Neuronal stem cell (in vitro differentiated cells): ENCODE measurements at regions not wholly inside any gene's neighbourhood (a gene's known extent, or its start where the extent isn't known, plus 50 kb on each side); places are given as distances from the start of the nearest gene placed in this dataset.

Experiments used
- DNase-seq: peaks from one replicate; pipeline ENCODE4 v3.0.0-alpha.2; 2013; ENCODE audit warnings: low spot score
- H2AFZ ChIP-seq: one replicate; pipeline ENCODE4 v1.6.1; 2013; ENCODE audit warnings: mild to moderate bottlenecking, low read length, inconsistent platforms
- H2AK5ac ChIP-seq: 2 replicates; pipeline ENCODE4 v1.6.1; 2013; ENCODE audit warnings: low read depth, mild to moderate bottlenecking, inconsistent platforms, low read length, moderate library complexity, mixed read lengths
- H2BK120ac ChIP-seq: 2 replicates; pipeline ENCODE4 v1.6.1; 2013; ENCODE audit warnings: low read depth, mild to moderate bottlenecking, inconsistent platforms, low read length, moderate library complexity, mixed read lengths
- H2BK12ac ChIP-seq: one replicate; pipeline ENCODE4 v1.6.1; 2013; ENCODE audit warnings: low read length, inconsistent platforms
- H2BK15ac ChIP-seq: 2 replicates; pipeline ENCODE4 v1.6.1; 2013; ENCODE audit warnings: mild to moderate bottlenecking, low read length, inconsistent platforms, mixed read lengths
- H2BK5ac ChIP-seq: one replicate; pipeline ENCODE4 v1.6.1; 2013; ENCODE audit warnings: inconsistent platforms, mild to moderate bottlenecking, low read length, moderate library complexity
- H3K14ac ChIP-seq: one replicate; pipeline ENCODE4 v1.6.1; 2013; ENCODE audit warnings: low read length, inconsistent platforms
- H3K18ac ChIP-seq: 2 replicates; pipeline ENCODE4 v1.6.1; 2013; ENCODE audit warnings: low read length, inconsistent platforms
- H3K23ac ChIP-seq: 2 replicates; pipeline ENCODE4 v1.6.1; 2013; ENCODE audit warnings: low read depth, mild to moderate bottlenecking, mixed read lengths, low read length, inconsistent platforms; ENCODE audit not compliant: poor library complexity
- H3K27ac ChIP-seq: replicated peaks from 3 replicates; pipeline ENCODE4 v1.5.1; 2013; ENCODE audit warnings: low read length, inconsistent platforms
- H3K27me3 ChIP-seq, 3 experiments: 2 replicates each; pipeline ENCODE4 v1.6.1; 2013; ENCODE audit warnings: low read length in 3 of 3, mild to moderate bottlenecking in 2 of 3, inconsistent platforms in 1 of 3, low read depth in 1 of 3, mixed read lengths in 1 of 3, moderate library complexity in 1 of 3; ENCODE audit not compliant: control insufficient read depth in 3 of 3, insufficient read depth in 3 of 3
- H3K36me3 ChIP-seq, 2 donors: replicated peaks in 1 of 2; 2 replicates each; pipeline ENCODE4 v1.6.1; 2013; ENCODE audit warnings: low read length in 2 of 2; ENCODE audit not compliant: control insufficient read depth in 2 of 2, insufficient read depth in 2 of 2
- H3K4ac ChIP-seq: 2 replicates; pipeline ENCODE4 v1.6.1; 2013; ENCODE audit warnings: inconsistent platforms, mild to moderate bottlenecking, low read length, moderate library complexity
- H3K4me1 ChIP-seq, 2 donors: 1 replicate in 1 of 2; 2 replicates in 1 of 2; pipeline ENCODE4 v1.6.1; 2013; ENCODE audit warnings: low read length in 2 of 2, low read depth in 1 of 2; ENCODE audit not compliant: control insufficient read depth in 2 of 2, insufficient read depth in 1 of 2
- H3K4me2 ChIP-seq: one replicate; pipeline ENCODE4 v1.6.1; 2013; ENCODE audit warnings: mild to moderate bottlenecking, low read length, inconsistent platforms; ENCODE audit not compliant: insufficient read depth, poor library complexity, severe bottlenecking
- H3K4me3 ChIP-seq, 2 donors: 2 replicates each; pipeline ENCODE4 v1.5.1; 2013; ENCODE audit warnings: low read length in 2 of 2, mild to moderate bottlenecking in 2 of 2, inconsistent platforms in 1 of 2, moderate library complexity in 1 of 2
- H3K79me1 ChIP-seq: one replicate; pipeline ENCODE4 v1.6.1; 2013; ENCODE audit warnings: low read depth, mild to moderate bottlenecking, inconsistent platforms, low read length, moderate library complexity
- H3K9ac ChIP-seq: one replicate; pipeline ENCODE4 v1.6.1; 2013; ENCODE audit warnings: mild to moderate bottlenecking, low read depth, low read length, inconsistent platforms; ENCODE audit not compliant: poor library complexity
- H3K9me3 ChIP-seq, 2 donors: replicated peaks in 1 of 2; 2 replicates each; pipeline versions ENCODE3 to v1.6.1; 2013; ENCODE audit warnings: low read length in 2 of 2, mild to moderate bottlenecking in 2 of 2, inconsistent platforms in 1 of 2, low read depth in 1 of 2, mixed read lengths in 1 of 2, moderate library complexity in 1 of 2; ENCODE audit not compliant: control insufficient read depth in 2 of 2, insufficient read depth in 1 of 2
- H4K8ac ChIP-seq: one replicate; pipeline ENCODE4 v1.6.1; 2013; ENCODE audit warnings: low read depth, mild to moderate bottlenecking, inconsistent platforms, low read length, moderate library complexity
- H4K91ac ChIP-seq: one replicate; pipeline ENCODE4 v1.6.1; 2013; ENCODE audit warnings: low read length, low read depth, mild to moderate bottlenecking, inconsistent platforms; ENCODE audit not compliant: poor library complexity
- WGBS, 2 donors: extraction: QIAGEN DNeasy Blood & Tissue Kit; methylation state at CpG; one replicate each; pipeline ENCODE4 v1.1.7; 2013; ENCODE audit warnings: missing lambda C conversion rate in 2 of 2, mixed read lengths in 1 of 2; ENCODE audit not compliant: insufficient read length in 2 of 2, insufficient replicate concordance in 1 of 2; ENCODE audit errors: extremely low coverage in 2 of 2; 5-methylcytosine and 5-hydroxymethylcytosine counted together

DNA sequence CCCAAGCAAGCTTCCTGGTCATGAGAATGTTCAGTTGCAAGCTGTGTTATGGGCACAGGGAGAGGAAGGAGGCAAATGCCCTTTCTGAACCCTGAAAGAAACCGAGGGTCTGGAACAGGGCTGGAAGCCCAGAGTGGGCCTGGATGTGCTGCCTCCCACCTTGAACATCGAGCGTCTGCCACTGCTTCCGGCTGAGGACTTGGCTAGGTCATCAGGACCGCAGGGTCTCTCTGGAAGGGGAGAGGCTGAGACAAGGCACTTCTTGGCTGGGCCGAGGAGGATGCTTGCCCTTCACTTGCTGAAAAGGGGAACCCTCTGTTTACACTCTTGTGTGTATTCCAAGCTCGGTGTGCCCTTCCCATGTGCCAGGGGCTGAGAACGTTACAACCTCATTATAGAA, 168.0 kb upstream of the C1orf174 start:
- Histone ChIP-seq H3K14ac (peak overlapping the region; percentile 14), H3K9me3 (peaks cover 2 to 12% of the 10 kb centered on the region in 2 donors), H2BK120ac (no peak overlapping the region), H3K36me3 (no peaks in the 10 kb centered on the region), H2AFZ (no peak overlapping the region), H2AK5ac (no peak overlapping the region), H3K27ac (no peak overlapping the region), H3K4me2 (no peak overlapping the region), H3K4me1 (peaks cover 0 to 3% of the 10 kb centered on the region in 2 donors), H4K91ac (no peak overlapping the region), H2BK15ac (no peak overlapping the region), H2BK5ac (no peak overlapping the region), H3K18ac (peak overlapping the region; percentile 19), H2BK12ac (no peak overlapping the region), H3K9ac (no peak overlapping the region), H3K79me1 (no peaks in the 10 kb centered on the region), H3K4ac (no peak overlapping the region), H4K8ac (no peak overlapping the region), H3K4me3 (no peak overlapping the region), H3K23ac (peak overlapping the region; percentile 58), H3K27me3 (peaks cover 0 to 5% (median 0%) of the 10 kb centered on the region in 3 experiments)
- DNase-seq, result no peak
- WGBS, 2 donors, result no CpG with 5 or more reads among the region's 8 CpGs

DNA sequence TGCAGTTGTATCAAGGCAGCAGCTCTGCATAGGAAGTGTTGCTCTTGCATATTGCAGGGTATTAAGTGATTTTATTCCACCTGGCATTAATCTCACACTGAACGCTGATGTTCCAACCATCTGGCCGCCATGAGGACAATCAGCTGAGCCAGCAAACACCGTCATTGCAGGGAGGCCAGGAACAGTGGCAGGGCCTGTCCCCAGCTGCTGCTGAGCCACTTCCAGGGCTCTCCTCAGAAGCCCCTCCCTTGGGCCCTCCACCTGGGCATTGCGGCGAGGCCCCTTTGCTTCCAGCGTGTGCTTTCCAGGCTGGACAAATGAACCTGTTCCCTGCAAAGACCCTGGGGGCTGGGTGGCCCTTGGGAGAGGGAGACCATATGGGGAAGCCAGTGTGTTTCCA, 171.6 kb upstream of the C1orf174 start:
- no peak overlapping the region for H2BK120ac ChIP-seq

DNA sequence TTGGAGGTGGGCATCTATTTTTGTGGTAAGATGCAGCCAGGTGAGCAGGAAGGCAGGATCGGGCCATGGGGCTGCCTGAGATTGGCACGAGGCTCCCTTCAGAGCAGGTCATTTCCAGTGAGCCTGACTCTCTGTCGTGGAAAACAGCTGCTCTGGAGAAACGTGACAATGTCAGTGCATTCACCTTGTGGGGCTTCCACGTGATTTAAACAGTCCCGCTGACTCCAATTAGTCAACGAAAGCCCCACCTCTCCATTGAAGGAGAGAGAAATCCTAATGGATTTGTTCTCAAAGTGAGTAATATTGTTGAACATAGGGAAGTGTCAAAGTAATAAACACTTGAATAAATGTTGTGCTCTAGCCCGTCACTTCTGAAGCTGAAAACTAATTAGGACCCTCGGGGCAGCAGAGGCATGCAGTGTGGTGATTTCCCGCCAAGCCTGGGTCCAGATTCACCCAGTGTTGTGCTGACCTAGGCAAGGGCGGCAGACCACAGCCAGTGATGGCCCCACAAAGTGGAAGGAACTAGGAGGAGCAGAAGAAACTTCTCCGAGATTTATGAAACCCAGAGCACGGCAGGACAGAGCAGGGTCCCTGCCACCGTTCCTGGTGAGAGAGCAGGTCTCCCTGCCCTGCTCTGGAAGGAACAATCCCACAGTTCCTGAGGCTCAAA, 172.5 kb upstream of the C1orf174 start:
- no CpG with 5 or more reads among the region's 14 CpGs for WGBS, 2 donors
- no peak overlapping the region for H2BK5ac ChIP-seq
- H3K9me3 ChIP-seq, result no peaks in the 10 kb centered on the region
- no peaks in the 10 kb centered on the region for H3K79me1 ChIP-seq
- H2AK5ac ChIP-seq, result peak overlapping the region; percentile 40
- H2BK12ac ChIP-seq, result no peak overlapping the region
- H4K8ac ChIP-seq, result no peak overlapping the region
- H3K4ac ChIP-seq, result no peak overlapping the region
- H3K9ac ChIP-seq, result no peak overlapping the region
- no peak overlapping the region for H2AFZ ChIP-seq
- H3K18ac ChIP-seq, result peak overlapping the region; percentile 53
- H4K91ac ChIP-seq, result no peak overlapping the region
- no peak overlapping the region for H2BK15ac ChIP-seq
- no peak overlapping the region for H3K27ac ChIP-seq
- H3K4me3 ChIP-seq, result no peak overlapping the region
- no peak overlapping the region for H3K23ac ChIP-seq
- peaks cover 0 to 5% (median 0%) of the 10 kb centered on the region in 3 experiments for H3K27me3 ChIP-seq
- H3K14ac ChIP-seq, result no peak overlapping the region
- H2BK120ac ChIP-seq, result no peak overlapping the region
- H3K36me3 ChIP-seq, result no peaks in the 10 kb centered on the region
- H3K4me2 ChIP-seq, result no peak overlapping the region
- DNase-seq, result no peak
- peaks cover 0 to 3% of the 10 kb centered on the region in 2 donors for H3K4me1 ChIP-seq

More for the DNA sequence above, 171.6 kb upstream of the C1orf174 start:
- H2AK5ac ChIP-seq, result no peak overlapping the region
- H3K9me3 ChIP-seq, result peaks cover 0 to 7% of the 10 kb centered on the region in 2 donors
- peaks cover 0 to 3% of the 10 kb centered on the region in 2 donors for H3K4me1 ChIP-seq
- H2BK5ac ChIP-seq, result no peak overlapping the region
- H3K23ac ChIP-seq, result no peak overlapping the region
- H3K27ac ChIP-seq, result no peak overlapping the region
- H3K9ac ChIP-seq, result no peak overlapping the region
- H3K18ac ChIP-seq, result no peak overlapping the region
- no peak overlapping the region for H3K4me3 ChIP-seq
- no peak overlapping the region for H3K14ac ChIP-seq
- H4K8ac ChIP-seq, result no peak overlapping the region
- H4K91ac ChIP-seq, result no peak overlapping the region
- no CpG with 5 or more reads among the region's 6 CpGs for WGBS, 2 donors
- H3K79me1 ChIP-seq, result no peaks in the 10 kb centered on the region
- no peaks in the 10 kb centered on the region for H3K36me3 ChIP-seq
- H3K4me2 ChIP-seq, result no peak overlapping the region
- H3K4ac ChIP-seq, result no peak overlapping the region
- H2BK12ac ChIP-seq, result no peak overlapping the region
- no peak overlapping the region for H2AFZ ChIP-seq
- no peak overlapping the region for H2BK15ac ChIP-seq
- H3K27me3 ChIP-seq, result peaks cover 0 to 5% (median 0%) of the 10 kb centered on the region in 3 experiments
- DNase-seq, result no peak

DNA sequence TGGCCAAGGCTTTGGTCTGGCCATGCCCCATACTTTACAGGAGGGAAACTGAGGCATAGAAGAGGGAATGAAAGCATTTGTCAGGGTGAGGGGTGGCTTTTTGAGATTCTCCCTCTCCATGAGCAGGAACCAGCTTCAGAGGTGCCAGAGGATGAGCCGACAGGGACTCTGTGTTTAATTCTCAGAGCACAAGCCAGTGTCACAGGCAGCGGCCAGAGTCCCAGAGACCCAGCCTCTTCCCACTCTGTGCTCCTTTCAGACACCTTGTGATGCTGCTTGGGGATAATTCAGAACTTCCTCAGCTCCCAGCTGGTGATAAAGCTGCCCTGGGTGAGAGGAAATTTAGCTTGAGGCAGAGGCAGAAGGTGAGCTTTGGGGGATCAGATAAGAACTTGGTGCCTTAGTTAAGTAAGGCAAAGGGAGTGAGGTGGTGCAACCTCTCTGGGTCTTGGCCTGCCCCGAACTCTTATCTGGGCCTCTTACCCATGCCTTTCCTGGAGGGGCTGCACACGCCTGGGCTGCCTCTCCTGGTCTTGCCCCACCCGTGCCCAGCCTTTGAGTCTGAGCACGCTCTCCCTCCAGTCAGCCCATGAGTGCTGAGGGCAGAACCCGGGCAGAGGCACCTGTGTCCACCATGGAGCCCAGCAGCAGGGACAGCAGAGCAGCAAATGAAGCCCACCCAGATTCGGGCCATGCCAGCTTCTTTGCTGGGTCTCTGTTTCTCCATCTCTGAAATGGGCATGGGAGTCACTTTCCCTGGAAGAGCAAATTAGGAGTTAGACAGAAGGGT, 175.6 kb upstream of the C1orf174 start:
- no peak overlapping the region for H2BK15ac ChIP-seq
- no peaks in the 10 kb centered on the region for H3K36me3 ChIP-seq
- no peaks in the 10 kb centered on the region for H3K27me3 ChIP-seq
- H4K91ac ChIP-seq, result no peak overlapping the region
- no peak overlapping the region for H4K8ac ChIP-seq
- H2BK12ac ChIP-seq, result no peak overlapping the region
- peak overlapping the region; percentile 82 for H2BK120ac ChIP-seq
- H3K4me1 ChIP-seq, result peaks cover 0 to 3% of the 10 kb centered on the region in 2 donors
- peak overlapping the region; percentile 42 for H2AK5ac ChIP-seq
- no peak overlapping the region for H3K9ac ChIP-seq
- H3K4me3 ChIP-seq, result no peak overlapping the region
- no peak overlapping the region for H3K18ac ChIP-seq
- H3K23ac ChIP-seq, result no peak overlapping the region
- no peak overlapping the region for H2AFZ ChIP-seq
- no CpG with 5 or more reads among the region's 8 CpGs for WGBS, 2 donors
- no peaks in the 10 kb centered on the region for H3K9me3 ChIP-seq
- no peak overlapping the region for H3K4ac ChIP-seq
- H3K79me1 ChIP-seq, result no peaks in the 10 kb centered on the region
- no peak for DNase-seq
- H3K14ac ChIP-seq, result no peak overlapping the region
- no peak overlapping the region for H3K4me2 ChIP-seq
- no peak overlapping the region for H3K27ac ChIP-seq
- no peak overlapping the region for H2BK5ac ChIP-seq
